ENCODE measurements at regions not wholly inside any gene's neighbourhood (a gene's known extent, or its start where the extent isn't known, plus 50 kb on each side); places are given as distances from the start of the nearest gene placed in this dataset.
A peak's percentile ranks its signal among the peaks of the same experiment; 100 is the strongest.

- DNase-seq (ENCODE audit: low read depth): no peak
These were observed 77.6 kb downstream of the RIPK4 start for GRCh38 chr21:41689289-41689583.

DNA sequence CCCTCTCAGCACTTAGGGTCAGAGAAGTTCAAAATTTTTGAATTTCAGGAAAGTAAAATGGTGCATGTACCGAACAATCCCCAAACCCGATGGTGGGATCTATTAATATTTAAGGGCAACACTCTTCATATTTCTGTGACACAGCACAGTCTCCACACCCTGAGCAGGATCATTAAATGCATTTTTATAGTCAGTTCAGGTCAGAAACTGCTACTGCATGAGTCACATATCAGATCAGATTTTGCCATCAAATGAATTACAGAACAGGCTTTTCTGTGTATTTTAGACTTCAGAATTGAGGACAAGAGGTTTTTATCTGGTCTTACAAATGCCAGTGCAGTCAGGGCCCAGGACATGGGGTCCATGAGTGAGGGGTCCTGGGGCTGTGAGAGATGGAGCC lies 79.2 kb downstream of the RIPK4 start:
- DNase-seq (ENCODE audit: low read depth): no peak

- DNase-seq (ENCODE audit: low read depth): no peak
These were observed 80.2 kb downstream of the RIPK4 start for GRCh38 chr21:41686664-41687063.

DNA sequence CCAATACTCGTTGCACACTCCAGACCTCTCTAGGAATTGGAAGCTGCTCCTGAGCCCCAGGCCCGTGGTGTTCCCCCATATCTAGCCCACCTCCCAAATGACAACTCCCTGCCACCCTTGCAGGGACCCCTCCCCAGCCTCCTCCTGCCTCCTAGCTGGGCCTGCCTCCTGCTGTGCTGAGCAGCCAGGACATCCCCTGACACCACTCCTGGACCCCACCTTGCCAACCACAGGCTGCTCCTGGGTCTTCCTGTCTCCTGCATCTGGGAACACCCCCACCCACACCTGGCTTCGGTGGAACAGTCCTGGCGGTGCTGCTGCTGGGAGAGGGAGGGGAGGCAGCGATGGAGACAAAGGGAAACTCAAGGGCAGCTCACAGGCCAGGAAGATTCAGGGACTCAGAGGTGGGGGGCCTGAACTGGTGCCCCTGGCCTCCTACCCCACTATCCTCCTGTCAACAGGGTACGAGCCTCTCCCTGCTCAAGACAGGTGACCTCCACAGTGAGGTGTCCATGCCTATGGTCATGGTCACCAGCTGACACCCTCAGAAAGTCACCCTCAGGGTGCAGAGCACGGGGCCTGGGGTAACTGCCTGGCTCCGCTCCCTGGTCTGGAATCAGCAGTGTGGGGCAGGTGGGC lies 81.2 kb downstream of the RIPK4 start:
- DNase-seq (ENCODE audit: low read depth): no peak

DNA sequence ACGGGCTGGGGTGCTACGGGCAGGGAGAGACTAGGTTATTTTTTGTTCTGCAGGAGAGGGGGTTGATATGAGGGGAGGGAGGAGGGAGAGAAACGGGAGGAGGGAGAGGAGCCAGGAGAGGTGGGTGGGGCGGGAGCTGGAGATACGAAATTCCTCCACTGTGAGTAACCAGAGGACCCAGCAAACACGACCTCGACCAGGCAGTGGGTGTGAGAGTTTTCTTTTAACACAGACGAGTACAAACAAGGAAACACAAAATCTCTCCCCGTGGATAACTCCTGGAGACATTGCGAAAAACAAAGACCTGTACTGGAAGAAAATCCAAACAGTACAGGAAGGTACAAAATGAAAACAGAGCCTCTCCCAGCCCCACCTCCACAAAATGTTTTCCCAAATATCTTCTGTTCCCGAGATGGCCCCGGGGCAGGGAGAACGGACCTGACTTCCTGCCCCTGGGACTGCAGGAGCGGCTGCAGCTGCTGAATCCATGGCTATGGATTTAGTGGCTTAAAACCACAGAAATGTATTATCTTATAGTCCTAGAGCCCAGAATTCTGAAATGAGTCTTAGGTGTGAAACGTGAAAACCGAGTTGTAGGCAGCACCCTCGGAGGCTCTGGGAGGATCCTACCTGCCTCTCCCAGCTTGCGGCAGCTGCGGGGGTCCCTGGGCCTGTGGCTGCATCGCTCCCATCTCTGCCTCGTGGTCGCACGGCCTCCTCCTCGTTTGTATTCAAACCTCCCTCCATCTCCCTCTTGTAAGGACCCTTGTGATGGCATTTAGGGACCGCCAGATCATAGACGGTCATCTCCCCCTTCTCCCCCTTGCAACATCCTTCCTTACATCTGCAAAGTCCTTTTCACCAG lies 82.2 kb downstream of the RIPK4 start:
- DNase-seq (ENCODE audit: low read depth): no peak

- no peak for DNase-seq (ENCODE audit: low read depth)
These were observed 83.0 kb downstream of the RIPK4 start for GRCh38 chr21:41683815-41684214.

GRCh38 chr21:41682719-41683179 lies 84.1 kb downstream of the RIPK4 start:
- DNase-seq (ENCODE audit: low read depth): no peak

DNA sequence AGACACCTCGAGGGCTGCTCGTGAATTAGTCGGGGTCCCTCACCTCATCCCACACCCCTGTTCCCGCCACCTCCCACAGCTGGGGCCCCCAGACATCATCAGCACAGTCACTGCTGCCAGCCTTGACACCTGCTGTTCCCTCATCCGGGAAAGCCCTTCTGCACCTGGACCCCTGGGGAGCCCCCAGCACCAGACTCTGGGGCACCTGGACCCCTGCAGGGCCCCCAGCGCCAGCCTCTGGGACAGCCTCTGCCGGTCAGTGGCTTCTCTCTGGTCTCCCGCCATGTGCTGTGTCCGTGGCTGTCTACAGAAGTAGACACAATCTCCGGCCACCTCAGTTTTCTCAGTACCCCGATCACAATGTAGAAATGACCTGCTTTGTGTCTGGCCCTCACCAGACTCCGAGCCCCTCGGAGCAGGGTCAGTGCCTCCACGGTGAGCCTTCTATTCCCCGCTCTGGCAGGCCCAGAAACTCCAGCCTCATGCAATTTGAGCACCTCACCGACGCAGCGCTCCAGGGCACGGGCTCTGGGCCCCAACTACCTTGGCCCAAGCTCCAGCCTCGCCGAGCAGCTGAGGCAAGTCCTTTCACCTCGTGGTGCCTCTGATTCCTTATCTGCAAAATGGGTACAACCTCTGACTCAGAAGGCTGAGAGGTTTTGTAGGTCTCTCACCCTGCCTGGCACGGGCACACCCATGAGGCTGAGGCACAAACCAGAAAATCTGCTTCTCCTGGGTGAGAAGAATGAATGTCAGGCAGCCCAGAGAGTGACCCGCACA lies 84.7 kb downstream of the RIPK4 start:
- DNase-seq (ENCODE audit: low read depth): no peak

GRCh38 chr21:41681348-41681801 lies 85.5 kb downstream of the RIPK4 start:
- DNase-seq (ENCODE audit: low read depth): no peak

GRCh38 chr21:41680444-41681347 lies 86.2 kb downstream of the RIPK4 start:
- no peak for DNase-seq (ENCODE audit: low read depth)

DNA sequence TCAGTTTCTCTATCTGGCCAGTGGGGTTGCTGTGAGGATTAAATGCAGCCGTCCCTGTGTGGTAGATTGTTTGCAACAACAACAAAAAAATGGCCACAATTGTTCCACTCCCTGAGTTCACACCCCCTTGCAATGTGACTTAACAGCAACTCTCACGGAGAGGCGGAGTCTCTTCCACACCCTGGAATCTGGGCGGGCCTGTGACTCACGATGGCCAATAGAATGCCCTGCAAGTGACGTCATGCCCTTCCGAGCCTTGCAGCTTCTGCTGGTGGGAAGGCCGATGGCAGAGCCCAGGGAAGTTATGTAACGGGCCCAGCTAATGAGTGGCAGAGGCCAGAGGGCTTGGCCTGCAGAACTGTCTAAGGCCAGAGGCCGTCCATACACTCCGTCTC lies 87.9 kb downstream of the RIPK4 start:
- peak; percentile 90 for DNase-seq (ENCODE audit: low read depth)

- no peak for DNase-seq (ENCODE audit: low read depth)
These were observed 88.6 kb downstream of the RIPK4 start for GRCh38 chr21:41678016-41678923.

GRCh38 chr21:41677671-41678015 lies 89.2 kb downstream of the RIPK4 start:
- DNase-seq (ENCODE audit: low read depth): no peak

DNA sequence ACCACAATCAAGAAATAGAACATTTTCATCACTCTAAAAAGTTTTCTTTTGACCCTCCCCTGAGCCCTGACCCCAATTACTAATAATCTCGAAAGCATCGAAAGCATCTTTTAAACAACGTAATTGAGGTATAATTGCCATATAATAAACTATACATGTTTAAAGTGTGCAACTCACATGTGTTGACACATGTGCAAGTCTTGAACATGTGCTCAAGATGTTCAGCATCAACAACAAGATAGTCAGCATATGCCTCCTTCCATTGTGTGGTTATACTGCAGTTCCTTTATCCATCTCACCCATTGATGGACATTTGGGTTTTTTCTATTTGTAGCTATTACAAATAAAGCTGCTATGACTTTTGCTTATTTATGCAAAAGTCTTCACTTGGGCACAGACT lies 90.7 kb downstream of the RIPK4 start:
- DNase-seq (ENCODE audit: low read depth): no peak

DNA sequence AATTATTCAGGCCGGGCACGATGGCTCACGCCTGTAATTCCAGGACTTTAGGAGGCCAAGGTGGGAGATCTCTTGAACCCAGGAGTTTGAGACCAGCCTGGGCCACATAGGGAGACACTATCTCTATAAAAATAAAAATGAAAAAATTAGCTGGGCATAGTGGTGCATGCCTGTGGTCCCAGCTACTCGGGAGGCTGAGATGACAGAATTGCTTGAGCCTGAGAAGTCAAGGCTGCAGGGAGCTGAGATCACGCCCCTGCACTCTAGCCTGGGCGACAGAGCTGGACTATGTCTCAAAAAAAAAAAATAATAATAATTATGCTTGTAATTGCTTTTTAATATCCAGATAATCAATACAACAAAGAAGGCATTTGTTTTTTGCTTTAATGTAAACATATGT lies 91.3 kb downstream of the RIPK4 start:
- DNase-seq (ENCODE audit: low read depth): no peak

- DNase-seq (ENCODE audit: low read depth): no peak
These were observed 92.5 kb downstream of the RIPK4 start for GRCh38 chr21:41674402-41674801.

- no peak for DNase-seq (ENCODE audit: low read depth)
These were observed 93.1 kb downstream of the RIPK4 start for GRCh38 chr21:41673596-41674335.

DNA sequence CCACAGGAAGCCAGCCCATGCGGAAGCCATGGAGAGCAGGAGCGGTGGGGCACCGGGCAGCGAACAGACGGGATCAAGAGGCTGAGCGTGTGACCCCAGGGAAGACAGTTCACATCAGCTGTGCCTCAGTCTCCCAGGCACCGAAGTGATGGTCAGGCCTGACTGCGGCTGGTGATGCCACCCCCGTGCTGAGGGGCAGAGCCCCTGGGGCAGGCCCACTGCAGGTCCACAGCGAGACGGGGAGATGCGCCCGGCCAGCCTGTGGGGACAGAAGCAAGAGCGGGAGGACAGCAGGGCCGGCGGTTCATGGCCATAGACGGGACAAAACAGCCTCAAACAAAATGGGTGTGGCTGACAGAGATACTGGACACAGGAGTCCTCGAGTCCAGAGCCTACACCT lies 93.8 kb downstream of the RIPK4 start:
- DNase-seq (ENCODE audit: low read depth): no peak

DNA sequence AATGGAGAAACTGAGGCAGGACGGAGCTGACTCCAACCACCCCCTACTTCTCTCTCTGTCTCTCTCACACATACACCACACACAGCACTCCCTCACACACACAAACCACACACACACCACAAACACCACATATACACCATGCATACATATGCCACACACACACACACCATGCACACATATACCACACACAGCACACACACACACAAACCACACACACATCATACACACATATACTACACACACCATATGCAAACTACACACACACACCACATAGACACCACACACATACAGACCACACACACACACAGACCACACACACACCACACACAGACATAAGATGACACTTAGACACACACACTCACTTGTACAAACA lies 94.3 kb downstream of the RIPK4 start:
- DNase-seq (ENCODE audit: low read depth): no peak

DNA sequence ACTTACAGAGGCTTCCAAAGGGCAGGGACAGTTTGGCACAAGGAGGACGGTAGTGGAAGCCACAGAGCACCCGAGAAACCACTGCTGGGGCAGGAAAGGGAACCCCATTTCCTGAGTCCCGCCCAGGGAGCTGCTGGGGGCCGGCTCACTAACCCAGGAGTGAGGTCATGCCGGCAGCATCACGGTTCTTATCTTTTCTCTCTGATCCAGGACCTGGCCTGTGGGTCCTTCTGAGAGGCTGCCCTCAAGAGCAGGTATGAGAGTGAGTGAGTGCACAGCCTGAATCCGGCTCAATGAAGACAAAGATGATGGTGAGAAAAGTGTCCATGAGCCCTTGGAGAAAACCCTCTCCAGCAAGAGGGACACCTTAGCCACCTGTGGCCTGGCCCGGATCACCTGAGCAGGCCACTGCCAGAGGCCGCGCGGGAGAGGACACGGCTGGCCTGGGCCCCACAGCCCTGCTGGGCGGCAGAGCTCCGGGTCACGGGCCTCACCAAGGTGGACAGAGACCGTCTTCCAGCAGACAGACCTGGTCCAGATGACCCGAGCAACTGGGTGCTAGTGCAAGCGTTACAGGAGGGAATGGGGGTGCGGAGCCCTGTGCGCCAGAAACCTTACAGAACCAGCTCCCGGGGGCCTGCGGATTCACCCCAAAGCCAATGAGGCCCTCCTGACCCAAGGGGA lies 94.9 kb downstream of the RIPK4 start:
- no peak for DNase-seq (ENCODE audit: low read depth)
